Erythroblast (primary cell): ENCODE measurements at regions not wholly inside any gene's neighbourhood (a gene's known extent, or its start where the extent isn't known, plus 50 kb on each side); places are given as distances from the start of the nearest gene placed in this dataset.

Experiments used
- GATA1 ChIP-seq: IDR thresholded peaks from 2 replicates; pipeline ENCODE4 v1.6.1; 2011; ENCODE audit warnings: low read depth, mild to moderate bottlenecking, control low read depth, low read length, moderate library complexity
- POLR2A ChIP-seq: IDR thresholded peaks from 2 replicates; pipeline ENCODE4 v1.6.1; 2011; ENCODE audit warnings: mild to moderate bottlenecking, low read length

DNA sequence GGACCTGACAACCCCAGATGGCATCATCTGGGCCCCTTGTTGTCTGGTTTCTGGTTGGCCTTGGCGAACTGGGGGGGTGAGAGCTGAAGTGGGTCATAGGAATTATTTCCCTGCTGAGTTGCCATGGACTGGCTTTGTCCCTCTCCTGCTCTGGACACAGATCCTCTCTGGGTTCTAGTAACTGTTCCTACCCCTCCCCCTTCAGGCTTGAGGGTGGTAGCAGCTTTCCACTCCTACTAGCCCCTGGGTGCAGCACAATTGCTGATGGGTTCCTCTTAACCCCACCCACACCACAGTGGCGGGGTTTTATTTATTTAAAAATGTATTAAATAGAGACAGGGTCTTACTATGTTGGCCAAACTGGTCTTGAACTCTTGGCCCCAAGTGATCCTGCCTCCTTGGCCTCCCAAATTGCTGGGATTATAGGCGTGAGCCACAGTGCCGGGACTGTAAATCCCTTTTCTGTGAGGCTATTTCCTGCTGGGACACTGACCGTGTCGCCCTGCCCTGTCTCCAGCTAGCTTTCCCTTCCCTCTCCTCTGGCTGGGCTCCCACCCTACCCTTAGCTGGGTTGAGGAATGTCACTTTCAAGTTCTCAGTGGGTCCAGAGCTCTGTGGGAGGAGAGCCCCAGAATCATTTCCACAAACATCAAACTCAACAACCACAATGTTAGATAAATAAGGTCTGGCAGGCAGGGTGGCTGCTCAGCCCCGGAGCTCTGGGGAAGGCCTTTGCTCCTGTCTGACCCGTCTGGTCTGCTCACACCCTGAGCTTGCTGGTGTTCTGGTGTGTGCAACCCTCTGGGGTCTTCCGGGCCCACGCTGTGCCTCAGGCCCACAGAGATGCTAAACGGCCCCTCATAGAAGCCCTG, 112.7 kb upstream of the WNT4 start:
- no peak for TF ChIP-seq POLR2A
- no peak for TF ChIP-seq GATA1
